Fibroblast of the aortic adventitia (primary cell): ENCODE measurements at regions not wholly inside any gene's neighbourhood (a gene's known extent, or its start where the extent isn't known, plus 50 kb on each side); places are given as distances from the start of the nearest gene placed in this dataset.

Experiments
- DNase-seq: peaks from one replicate; pipeline ENCODE4 v3.0.0-alpha.2; 2010; ENCODE audit warnings: low read depth
- H3K4me3 ChIP-seq: 2 replicates; pipeline ENCODE4 v1.5.1; 2011; ENCODE audit warnings: low read depth, mild to moderate bottlenecking, control low read depth, low read length, moderate library complexity
- CTCF ChIP-seq: IDR thresholded peaks from 2 replicates; pipeline ENCODE4 v1.5.1; 2011; ENCODE audit warnings: mild to moderate bottlenecking, low read length, control low read depth, inconsistent platforms; ENCODE audit not compliant: insufficient read depth

GRCh38 chr6:50970908-50971307 lies 152.2 kb downstream of the TFAP2B start:
- DNase-seq: no peak
- no peak overlapping the region for H3K4me3 ChIP-seq
- no peak for TF ChIP-seq CTCF

GRCh38 chr6:50973464-50973863 lies 154.8 kb downstream of the TFAP2B start:
- no peak for DNase-seq
- no peak overlapping the region for H3K4me3 ChIP-seq
- no peak for TF ChIP-seq CTCF

- DNase-seq: no peak
- H3K4me3 ChIP-seq: no peak overlapping the region
- no peak for TF ChIP-seq CTCF
Measured at GRCh38 chr6:50974319-50974718, 155.6 kb downstream of the TFAP2B start.

- no peak for TF ChIP-seq CTCF
- no peak for DNase-seq
- no peak overlapping the region for H3K4me3 ChIP-seq
Measured at GRCh38 chr6:50975216-50975615, 156.5 kb downstream of the TFAP2B start.

- TF ChIP-seq CTCF: no peak
- DNase-seq: no peak
- H3K4me3 ChIP-seq: no peak overlapping the region
Measured at GRCh38 chr6:50976907-50977306, 158.2 kb downstream of the TFAP2B start.

- H3K4me3 ChIP-seq: no peak overlapping the region
- no peak for DNase-seq
- no peak for TF ChIP-seq CTCF
Measured at GRCh38 chr6:50977796-50978195, 159.1 kb downstream of the TFAP2B start.

GRCh38 chr6:50978380-50979170 lies 159.9 kb downstream of the TFAP2B start:
- DNase-seq: no peak
- no peak for TF ChIP-seq CTCF
- H3K4me3 ChIP-seq: no peak overlapping the region
